COLO829 (cell line): ENCODE measurements at regions not wholly inside any gene's neighbourhood (a gene's known extent, or its start where the extent isn't known, plus 50 kb on each side); places are given as distances from the start of the nearest gene placed in this dataset.

Experiments
- DNase-seq: peaks from one replicate; pipeline ENCODE4 v3.0.0; 2012; ENCODE audit warnings: low spot score

GRCh38 chr12:77352946-77353345, 287.6 kb upstream of the E2F7 start:
- DNase-seq: no peak

- no peak for DNase-seq
Observed at GRCh38 chr12:77351860-77352259, 286.5 kb upstream of the E2F7 start.

GRCh38 chr12:77349689-77350370, 284.5 kb upstream of the E2F7 start:
- DNase-seq: no peak

DNA sequence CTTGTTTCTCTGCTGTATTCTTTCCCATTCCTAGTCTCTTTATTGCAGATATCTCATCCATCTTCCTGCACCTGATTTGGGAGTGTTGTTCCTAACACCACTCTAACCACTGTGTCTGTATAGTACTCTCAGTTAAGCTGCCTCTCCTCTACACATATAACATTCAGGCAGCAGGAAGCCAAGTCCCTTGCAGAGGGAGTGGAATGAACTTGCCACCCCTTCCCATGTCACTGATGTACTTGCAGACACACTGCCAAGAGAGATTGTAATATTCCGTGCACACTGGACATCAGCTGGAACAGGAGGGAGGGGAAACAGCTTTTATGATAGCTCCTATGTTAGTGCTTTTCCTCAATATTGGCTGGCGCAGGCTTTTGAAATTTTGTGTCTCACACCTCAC, 281.6 kb upstream of the E2F7 start:
- DNase-seq: no peak

DNA sequence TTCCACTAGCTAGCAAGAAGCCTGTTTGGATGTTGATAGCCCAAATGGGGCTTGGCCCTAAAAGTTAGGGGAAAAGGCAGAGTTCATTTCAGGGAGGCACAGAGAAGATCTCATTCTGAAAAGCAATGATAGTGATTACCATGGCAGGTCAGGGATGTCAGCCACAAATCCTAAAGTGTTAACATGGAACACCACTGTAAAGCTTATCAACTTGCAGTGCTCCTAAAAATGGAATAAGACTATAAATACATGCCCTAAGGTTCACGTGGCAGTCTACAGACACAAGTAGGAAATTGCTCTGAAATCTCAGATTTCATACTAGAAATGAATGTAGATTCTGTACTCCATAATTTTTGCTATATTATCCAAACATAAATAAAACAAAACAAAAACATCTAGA, 280.0 kb upstream of the E2F7 start:
- no peak for DNase-seq

DNA sequence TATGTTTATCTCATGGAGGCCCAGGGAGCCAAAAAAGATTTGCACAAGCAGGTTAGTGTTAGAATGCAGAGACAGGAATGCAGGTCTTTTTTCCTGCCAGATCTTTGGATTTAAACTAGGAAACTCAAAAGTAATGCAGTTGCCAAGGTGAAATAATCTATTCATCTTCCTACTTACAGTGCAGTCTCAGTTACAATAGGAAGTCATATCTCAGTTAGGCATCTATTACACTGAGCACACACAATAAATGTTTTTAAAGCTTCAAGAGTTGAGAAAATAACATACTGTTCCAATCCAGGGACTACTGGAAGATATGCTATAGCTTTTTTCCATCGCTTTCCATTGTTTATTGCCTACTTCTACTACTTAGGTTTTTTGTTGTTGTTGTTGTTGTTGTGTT, 279.3 kb upstream of the E2F7 start:
- DNase-seq: no peak

- no peak for DNase-seq
Observed at GRCh38 chr12:77343291-77343690, 277.9 kb upstream of the E2F7 start.

GRCh38 chr12:77342253-77342652, 276.9 kb upstream of the E2F7 start:
- DNase-seq: no peak

DNA sequence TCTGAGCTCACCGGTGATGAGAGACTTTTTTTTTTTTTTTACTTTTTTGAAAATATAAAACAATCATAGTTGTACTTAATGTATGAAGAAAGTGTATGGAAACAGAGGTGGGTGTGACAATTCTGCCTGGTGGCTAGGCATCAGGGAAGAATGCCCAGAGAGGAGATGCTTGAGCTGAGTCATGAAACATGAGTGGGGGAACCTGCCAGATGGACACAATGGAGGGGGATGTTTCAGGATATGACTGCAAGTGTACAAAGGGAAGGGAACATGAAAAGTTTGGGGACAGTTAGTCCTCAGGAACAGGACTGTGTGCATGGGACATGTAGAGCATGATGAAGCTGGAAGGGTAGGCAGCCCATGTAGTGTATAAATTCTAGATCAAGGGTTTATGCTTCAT, 274.2 kb upstream of the E2F7 start:
- no peak for DNase-seq

- DNase-seq: no peak
Observed at GRCh38 chr12:77337362-77337761, 272.0 kb upstream of the E2F7 start.

- no peak for DNase-seq
Observed at GRCh38 chr12:77334806-77335205, 269.4 kb upstream of the E2F7 start.

DNA sequence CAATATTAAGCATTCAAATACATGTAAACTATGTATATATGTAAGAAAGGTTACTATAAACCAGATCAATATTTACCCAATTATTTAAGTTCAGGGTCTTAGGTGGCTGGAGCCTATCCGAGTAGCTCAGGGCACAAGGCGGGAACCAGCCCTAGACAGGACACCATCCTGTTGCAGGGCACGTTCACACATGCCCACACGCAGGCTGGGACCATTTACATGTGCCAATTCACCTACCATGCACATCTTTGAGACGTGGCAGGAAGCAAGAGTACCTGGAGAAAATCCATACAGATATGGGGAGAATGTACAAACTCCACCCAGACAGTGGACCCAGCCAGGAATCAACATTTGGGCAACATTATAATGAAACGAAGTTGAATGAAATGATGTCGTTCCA, 263.0 kb upstream of the E2F7 start:
- no peak for DNase-seq

GRCh38 chr12:77325511-77326236, 260.3 kb upstream of the E2F7 start:
- DNase-seq: no peak

- DNase-seq: peak; percentile 45
Observed at GRCh38 chr12:77324763-77325468, 259.5 kb upstream of the E2F7 start.

- DNase-seq: no peak
Observed at GRCh38 chr12:77324416-77324762, 259.0 kb upstream of the E2F7 start.

GRCh38 chr12:77323788-77324415, 258.5 kb upstream of the E2F7 start:
- DNase-seq: no peak

DNA sequence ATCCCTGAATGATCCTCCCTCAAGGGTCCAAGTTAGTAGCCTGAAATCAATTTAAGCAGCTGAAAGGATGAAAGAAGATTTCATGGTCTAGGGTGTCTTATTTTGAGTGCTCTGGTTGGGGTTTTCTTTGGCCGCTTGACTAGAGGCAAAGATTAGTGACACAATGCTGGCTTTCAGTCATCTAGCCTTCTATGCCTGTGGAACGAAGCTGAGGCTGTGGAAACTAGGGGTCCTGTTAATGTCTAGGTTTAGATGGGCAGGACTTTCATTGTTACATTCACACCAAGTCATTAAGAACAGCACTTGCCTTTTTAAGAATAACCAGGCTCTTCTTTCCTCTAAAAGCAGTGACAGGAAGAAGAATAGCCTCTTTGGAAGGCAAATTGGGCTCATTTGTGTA, 253.8 kb upstream of the E2F7 start:
- DNase-seq: no peak

DNA sequence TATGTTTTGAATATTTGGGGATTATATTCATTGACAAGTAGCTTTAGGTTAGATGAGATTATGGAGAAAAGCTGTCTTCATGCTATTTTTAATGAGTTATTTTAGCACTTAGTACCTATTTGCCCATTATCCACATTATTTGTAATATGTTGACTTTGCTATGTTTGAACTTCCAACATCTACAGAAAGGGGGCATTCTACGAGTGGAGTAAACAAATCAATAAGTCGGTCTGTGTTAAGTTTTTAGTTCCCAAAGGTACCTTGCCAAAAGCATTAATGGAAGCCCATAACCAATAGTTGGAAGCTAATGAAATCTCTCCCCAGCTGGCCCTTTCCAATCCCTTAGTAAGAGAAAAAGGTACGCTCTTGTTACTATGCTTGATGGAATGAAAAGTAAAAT, 250.0 kb upstream of the E2F7 start:
- DNase-seq: no peak

DNA sequence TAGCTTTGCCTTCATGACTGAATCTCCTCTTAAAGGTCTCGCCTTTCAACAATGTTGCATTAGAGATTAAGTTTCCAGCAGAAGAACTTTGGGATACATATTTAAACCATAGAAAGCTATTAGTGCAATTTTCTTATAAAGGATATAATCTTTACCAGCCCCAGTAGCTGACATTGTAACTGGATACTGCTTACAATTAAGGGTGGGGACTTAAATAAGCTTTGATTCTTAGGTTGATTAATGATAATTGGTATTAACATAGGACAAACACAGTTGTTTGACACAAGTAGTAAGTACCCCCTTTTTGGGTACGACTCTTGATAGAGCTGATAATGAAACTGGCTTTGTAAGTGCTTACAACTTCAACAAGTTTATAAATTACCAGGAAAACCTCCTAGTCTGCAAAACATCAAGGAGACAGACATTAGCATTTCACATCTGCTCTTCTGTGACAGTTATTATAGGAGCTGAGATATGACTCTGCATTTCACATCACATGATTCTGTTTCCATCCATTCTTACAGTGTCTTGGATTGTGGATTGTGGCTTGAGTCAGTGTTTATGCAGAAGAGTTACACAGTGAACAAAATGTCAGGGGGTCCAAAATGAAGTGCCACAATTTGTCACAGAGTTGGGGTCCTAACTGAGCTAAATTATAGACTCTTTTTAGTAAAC, 249.1 kb upstream of the E2F7 start:
- no peak for DNase-seq

DNA sequence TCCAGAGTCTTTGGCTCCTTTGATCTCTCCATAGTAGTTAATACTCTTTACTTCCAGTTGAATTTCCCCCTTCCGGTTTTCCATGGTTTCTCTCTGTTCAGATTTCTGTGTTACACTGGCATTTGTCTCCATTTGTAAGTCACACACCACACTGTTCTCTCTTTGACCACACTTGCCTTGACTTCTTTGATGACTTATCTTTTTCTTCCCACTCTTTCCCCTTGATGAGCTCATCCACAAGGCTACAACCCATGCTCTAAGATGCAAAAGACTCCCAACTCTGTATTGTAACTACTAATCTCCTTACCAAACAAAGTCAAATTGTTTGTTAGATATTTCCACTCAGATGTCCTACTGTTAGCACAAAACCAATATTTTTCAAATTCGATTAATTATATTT, 242.7 kb upstream of the E2F7 start:
- DNase-seq: peak; percentile 35

- no peak for DNase-seq
Observed at GRCh38 chr12:77300811-77301210, 235.4 kb upstream of the E2F7 start.

GRCh38 chr12:77299910-77300669, 234.7 kb upstream of the E2F7 start:
- DNase-seq: peak; percentile 40
